ENCODE measurements at regions not wholly inside any gene's neighbourhood (a gene's known extent, or its start where the extent isn't known, plus 50 kb on each side); places are given as distances from the start of the nearest gene placed in this dataset.

GRCh38 chr16:62939687-62940086 lies 903.4 kb upstream of the CDH8 start:
- TF ChIP-seq CTCF (IDR thresholded peaks at IDR 0.05) = no peak
- no peaks in the 10 kb centered on the region for H3K4me1 Mint-ChIP-seq (ENCODE audit: low read depth)
- Histone ChIP-seq H3K4me1 (ENCODE audit: insufficient read depth, low read length) (no peaks in the 10 kb centered on the region), H3K9me3 (ENCODE audit: control insufficient read depth in 1 of 2, insufficient read depth in 1 of 2, low read length in 2 of 2) (peaks cover 6 to 11% of the 10 kb centered on the region in 2 experiments), H3K36me3 (ENCODE audit: insufficient read depth, low read length) (no peaks in the 10 kb centered on the region), H3K27ac (ENCODE audit: low read depth in 1 of 2, low read length in 2 of 2) (no peak overlapping the region), H3K4me3 (ENCODE audit: low read length) (no peak overlapping the region), H3K27me3 (ENCODE audit: control insufficient read depth in 1 of 2, insufficient read depth in 2 of 2, low read length in 2 of 2) (no peaks in the 10 kb centered on the region)
- ATAC-seq (ENCODE audit: poor library complexity) = no peak
- intact Hi-C loops (cut with DNase I, micrococcal nuclease) = no loop called here
- no peak overlapping the region for H3K27ac Mint-ChIP-seq
- no peaks in the 10 kb centered on the region for H3K27me3 Mint-ChIP-seq
- no peak for DNase-seq
- no peaks in the 10 kb centered on the region for H3K36me3 Mint-ChIP-seq (ENCODE audit: low read depth)
- ChIA-PET POLR2A (no interaction called here), CTCF (interaction anchor here (1.2 kb wide), 1 partner anchor 23 kb away, joined by 3 read pairs; no protein-coding TSS in a partner anchor)
- H3K4me3 Mint-ChIP-seq = no peak overlapping the region
- peaks cover 11% of the 10 kb centered on the region for H3K9me3 Mint-ChIP-seq

- peaks cover 3 to 7% of the 10 kb centered on the region in 2 experiments for H3K9me3 ChIP-seq (ENCODE audit: control insufficient read depth in 1 of 2, insufficient read depth in 1 of 2, low read length in 2 of 2)
- ChIA-PET CTCF (no interaction called here), POLR2A (no interaction called here)
- ATAC-seq (ENCODE audit: poor library complexity) = no peak
- Mint-ChIP-seq H3K9me3 (peaks cover 17% of the 10 kb centered on the region), H3K4me3 (no peak overlapping the region), H3K27ac (no peak overlapping the region), H3K36me3 (ENCODE audit: low read depth) (no peaks in the 10 kb centered on the region), H3K4me1 (ENCODE audit: low read depth) (no peaks in the 10 kb centered on the region), H3K27me3 (no peaks in the 10 kb centered on the region)
- H3K27me3 ChIP-seq (ENCODE audit: control insufficient read depth in 1 of 2, insufficient read depth in 2 of 2, low read length in 2 of 2) = no peaks in the 10 kb centered on the region
- TF ChIP-seq CTCF (IDR thresholded peaks at IDR 0.05) = no peak
- DNase-seq = no peak
- intact Hi-C loops (cut with DNase I, micrococcal nuclease) = no loop called here
- H3K4me1 ChIP-seq (ENCODE audit: insufficient read depth, low read length) = no peaks in the 10 kb centered on the region
- no peak overlapping the region for H3K4me3 ChIP-seq (ENCODE audit: low read length)
- H3K27ac ChIP-seq (ENCODE audit: low read depth in 1 of 2, low read length in 2 of 2) = no peak overlapping the region
- H3K36me3 ChIP-seq (ENCODE audit: insufficient read depth, low read length) = no peaks in the 10 kb centered on the region
Observed at GRCh38 chr16:62933929-62934328, 897.7 kb upstream of the CDH8 start.

GRCh38 chr16:62929593-62929992 lies 893.4 kb upstream of the CDH8 start:
- peaks cover 18% of the 10 kb centered on the region for H3K9me3 Mint-ChIP-seq
- Histone ChIP-seq H3K36me3 (ENCODE audit: insufficient read depth, low read length) (no peaks in the 10 kb centered on the region), H3K27ac (ENCODE audit: low read depth in 1 of 2, low read length in 2 of 2) (no peak overlapping the region), H3K9me3 (ENCODE audit: control insufficient read depth in 1 of 2, insufficient read depth in 1 of 2, low read length in 2 of 2) (peaks cover 0 to 4% of the 10 kb centered on the region in 2 experiments), H3K27me3 (ENCODE audit: control insufficient read depth in 1 of 2, insufficient read depth in 2 of 2, low read length in 2 of 2) (no peaks in the 10 kb centered on the region), H3K4me3 (ENCODE audit: low read length) (no peak overlapping the region), H3K4me1 (ENCODE audit: insufficient read depth, low read length) (no peaks in the 10 kb centered on the region)
- H3K4me1 Mint-ChIP-seq (ENCODE audit: low read depth) = no peaks in the 10 kb centered on the region
- ChIA-PET POLR2A (no interaction called here), CTCF (no interaction called here)
- TF ChIP-seq CTCF (IDR thresholded peaks at IDR 0.05) = no peak
- intact Hi-C loops (cut with DNase I, micrococcal nuclease) = no loop called here
- no peak overlapping the region for H3K4me3 Mint-ChIP-seq
- H3K27me3 Mint-ChIP-seq = no peaks in the 10 kb centered on the region
- H3K27ac Mint-ChIP-seq = no peak overlapping the region
- H3K36me3 Mint-ChIP-seq (ENCODE audit: low read depth) = no peaks in the 10 kb centered on the region
- DNase-seq (no peak), ATAC-seq (ENCODE audit: poor library complexity) (no peak)

All from CD4-positive, alpha-beta T cell (primary cell).